PC-3 (cell line): ENCODE measurements at regions not wholly inside any gene's neighbourhood (a gene's known extent, or its start where the extent isn't known, plus 50 kb on each side); places are given as distances from the start of the nearest gene placed in this dataset.

Experiments
- CTCF ChIP-seq: fragments of 300-600 bp; sonication (generic); conservative IDR thresholded peaks from 2 replicates; pipeline ENCODE4 v1.5.1; 2017; ENCODE audit warnings: antibody characterized with exemption, low read depth, mild to moderate bottlenecking, low read length
- EZH2 ChIP-seq: fragments of 300-600 bp; sonication (generic); IDR thresholded peaks from one replicate; pipeline ENCODE4 v1.6.1; 2017; ENCODE audit warnings: antibody characterized with exemption, mild to moderate bottlenecking, low read length; ENCODE audit not compliant: unreplicated experiment
- EZH2phosphoT487 ChIP-seq: fragments of 300-600 bp; sonication (generic); IDR thresholded peaks from 2 replicates; pipeline ENCODE4 v1.6.1; 2018; ENCODE audit warnings: mild to moderate bottlenecking, antibody characterized with exemption, low read length, borderline replicate concordance

- TF ChIP-seq CTCF (no peak), EZH2 (no peak), EZH2phosphoT487 (no peak)
Measured at GRCh38 chr14:27013678-27014077, 415.8 kb upstream of the NOVA1 start.
